Type B pancreatic cell (in vitro differentiated cells): ENCODE measurements at regions not wholly inside any gene's neighbourhood (a gene's known extent, or its start where the extent isn't known, plus 50 kb on each side); places are given as distances from the start of the nearest gene placed in this dataset.

Experiments used
- DNase-seq: peaks from one replicate; pipeline ENCODE4 v3.0.0; 2021; ENCODE audit warnings: mixed read lengths; ENCODE audit not compliant: unreplicated experiment; ENCODE audit errors: extremely low spot score
- H3K27ac Mint-ChIP-seq: 2 replicates; pipeline ENCODE4 v1.8.0; 2021; ENCODE audit warnings: mild to moderate bottlenecking, mixed read lengths
- H3K27me3 Mint-ChIP-seq: 2 replicates; pipeline ENCODE4 v1.8.0; 2021; ENCODE audit warnings: mixed read lengths
- H3K36me3 Mint-ChIP-seq: 2 replicates; pipeline ENCODE4 v1.8.0; 2021; ENCODE audit warnings: mixed read lengths
- H3K4me1 Mint-ChIP-seq: one replicate; pipeline ENCODE4 v1.8.0; 2021; ENCODE audit warnings: mixed read lengths; ENCODE audit not compliant: unreplicated experiment
- H3K4me3 Mint-ChIP-seq: 2 replicates; pipeline ENCODE4 v1.8.0; 2021; ENCODE audit warnings: mild to moderate bottlenecking, mixed read lengths
- H3K9me3 Mint-ChIP-seq: 2 replicates; pipeline ENCODE4 v1.8.0; 2021; ENCODE audit warnings: mixed read lengths
- TF ChIP-seq, protein P1 (sequence below): fragments of 200-600 bp; sonication (generic); conservative IDR thresholded peaks from 2 replicates; pipeline ENCODE4 v1.5.0; 2021; ENCODE audit warnings: antibody characterized with exemption, mild to moderate bottlenecking

GRCh38 chr14:85390236-85390635 lies 139.7 kb upstream of the FLRT2 start:
- no peak overlapping the region for H3K4me3 Mint-ChIP-seq
- DNase-seq, result no peak
- no peak overlapping the region for H3K27ac Mint-ChIP-seq
- TF ChIP-seq, protein P1, sequence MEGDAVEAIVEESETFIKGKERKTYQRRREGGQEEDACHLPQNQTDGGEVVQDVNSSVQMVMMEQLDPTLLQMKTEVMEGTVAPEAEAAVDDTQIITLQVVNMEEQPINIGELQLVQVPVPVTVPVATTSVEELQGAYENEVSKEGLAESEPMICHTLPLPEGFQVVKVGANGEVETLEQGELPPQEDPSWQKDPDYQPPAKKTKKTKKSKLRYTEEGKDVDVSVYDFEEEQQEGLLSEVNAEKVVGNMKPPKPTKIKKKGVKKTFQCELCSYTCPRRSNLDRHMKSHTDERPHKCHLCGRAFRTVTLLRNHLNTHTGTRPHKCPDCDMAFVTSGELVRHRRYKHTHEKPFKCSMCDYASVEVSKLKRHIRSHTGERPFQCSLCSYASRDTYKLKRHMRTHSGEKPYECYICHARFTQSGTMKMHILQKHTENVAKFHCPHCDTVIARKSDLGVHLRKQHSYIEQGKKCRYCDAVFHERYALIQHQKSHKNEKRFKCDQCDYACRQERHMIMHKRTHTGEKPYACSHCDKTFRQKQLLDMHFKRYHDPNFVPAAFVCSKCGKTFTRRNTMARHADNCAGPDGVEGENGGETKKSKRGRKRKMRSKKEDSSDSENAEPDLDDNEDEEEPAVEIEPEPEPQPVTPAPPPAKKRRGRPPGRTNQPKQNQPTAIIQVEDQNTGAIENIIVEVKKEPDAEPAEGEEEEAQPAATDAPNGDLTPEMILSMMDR, result no peak
- no peaks in the 10 kb centered on the region for H3K36me3 Mint-ChIP-seq
- no peaks in the 10 kb centered on the region for H3K27me3 Mint-ChIP-seq
- H3K9me3 Mint-ChIP-seq, result no peaks in the 10 kb centered on the region
- peaks cover 4% of the 10 kb centered on the region for H3K4me1 Mint-ChIP-seq

DNA sequence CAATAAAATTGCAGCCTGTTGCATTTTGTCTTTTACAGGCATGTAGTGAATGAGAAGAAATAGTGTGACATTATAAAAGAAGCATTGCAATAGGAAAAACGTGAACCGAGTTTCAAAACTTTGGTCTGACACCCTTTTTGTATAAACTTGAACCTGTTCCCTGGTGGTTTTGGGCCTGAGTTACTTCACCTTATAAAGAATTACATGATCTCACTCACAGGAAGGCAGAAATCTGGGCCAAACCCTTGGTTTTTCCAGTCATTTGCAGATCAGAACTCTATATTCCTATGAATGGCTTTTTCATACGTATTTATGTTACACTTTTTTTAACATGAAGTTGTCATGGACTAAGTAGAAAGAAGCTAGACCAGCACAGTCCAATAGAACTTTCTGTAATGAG lies 138.5 kb upstream of the FLRT2 start:
- TF ChIP-seq, protein P1, result no peak
- peaks cover 9% of the 10 kb centered on the region for H3K4me1 Mint-ChIP-seq

GRCh38 chr14:85391892-85392291 lies 138.1 kb upstream of the FLRT2 start:
- H3K27me3 Mint-ChIP-seq, result no peaks in the 10 kb centered on the region
- peaks cover 9% of the 10 kb centered on the region for H3K4me1 Mint-ChIP-seq
- no peaks in the 10 kb centered on the region for H3K9me3 Mint-ChIP-seq
- H3K4me3 Mint-ChIP-seq, result no peak overlapping the region
- TF ChIP-seq, protein P1, result no peak
- no peak for DNase-seq
- H3K36me3 Mint-ChIP-seq, result no peaks in the 10 kb centered on the region
- no peak overlapping the region for H3K27ac Mint-ChIP-seq

More for the DNA sequence above, 138.5 kb upstream of the FLRT2 start:
- Mint-ChIP-seq H3K9me3 (no peaks in the 10 kb centered on the region), H3K36me3 (no peaks in the 10 kb centered on the region), H3K27ac (no peak overlapping the region), H3K4me3 (no peak overlapping the region), H3K27me3 (no peaks in the 10 kb centered on the region)
- DNase-seq, result no peak

DNA sequence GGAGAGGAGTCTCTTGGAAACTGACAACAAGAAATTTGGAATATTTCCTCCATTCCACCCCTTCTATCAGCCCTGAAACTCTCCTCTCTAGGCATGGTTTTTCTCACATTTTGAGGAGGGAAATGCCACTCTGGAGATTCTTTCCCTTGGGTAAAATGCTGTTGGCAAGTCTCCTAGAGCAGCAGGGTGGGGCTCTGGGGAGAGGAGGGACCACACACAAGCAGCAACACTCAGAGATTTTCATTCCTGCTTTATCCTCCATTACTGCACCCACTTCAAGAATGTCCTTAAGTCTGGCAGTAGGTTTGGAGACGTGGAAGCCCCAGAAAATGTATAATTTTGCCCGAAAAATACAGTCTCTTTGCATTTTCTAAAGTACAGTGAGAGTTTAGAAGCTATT lies 130.8 kb upstream of the FLRT2 start:
- H3K27me3 Mint-ChIP-seq, result peaks cover 3% of the 10 kb centered on the region
- no peak for DNase-seq

DNA sequence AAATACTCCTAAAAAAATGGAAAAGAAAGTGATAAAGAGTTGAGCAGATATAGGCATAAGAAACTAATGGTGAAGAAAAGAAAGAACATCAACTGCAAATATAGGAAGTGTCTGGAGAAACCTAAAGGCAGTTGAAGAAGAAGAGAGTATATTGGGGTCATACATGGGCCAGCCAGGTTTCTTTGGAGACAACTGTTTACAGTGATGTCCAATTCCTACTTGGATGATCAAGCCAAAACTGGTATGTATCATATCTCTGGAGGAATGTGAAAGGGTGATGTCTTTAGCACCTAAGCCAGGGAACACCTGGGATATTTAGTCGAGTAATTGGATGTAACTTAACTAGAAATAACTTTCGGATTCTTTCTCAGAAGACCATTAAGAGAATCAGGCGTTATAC lies 129.3 kb upstream of the FLRT2 start:
- DNase-seq, result no peak
- TF ChIP-seq, protein P1, result no peak
- H3K4me3 Mint-ChIP-seq, result no peak overlapping the region
- no peak overlapping the region for H3K27ac Mint-ChIP-seq
- H3K4me1 Mint-ChIP-seq, result peaks cover 22% of the 10 kb centered on the region
- H3K9me3 Mint-ChIP-seq, result peaks cover 5% of the 10 kb centered on the region
- H3K36me3 Mint-ChIP-seq, result no peaks in the 10 kb centered on the region
- peaks cover 7% of the 10 kb centered on the region for H3K27me3 Mint-ChIP-seq

More for the DNA sequence above, 130.8 kb upstream of the FLRT2 start:
- Mint-ChIP-seq H3K9me3 (peaks cover 5% of the 10 kb centered on the region), H3K27ac (no peak overlapping the region), H3K36me3 (no peaks in the 10 kb centered on the region), H3K4me1 (peaks cover 22% of the 10 kb centered on the region), H3K4me3 (no peak overlapping the region)
- TF ChIP-seq, protein P1, result no peak

DNA sequence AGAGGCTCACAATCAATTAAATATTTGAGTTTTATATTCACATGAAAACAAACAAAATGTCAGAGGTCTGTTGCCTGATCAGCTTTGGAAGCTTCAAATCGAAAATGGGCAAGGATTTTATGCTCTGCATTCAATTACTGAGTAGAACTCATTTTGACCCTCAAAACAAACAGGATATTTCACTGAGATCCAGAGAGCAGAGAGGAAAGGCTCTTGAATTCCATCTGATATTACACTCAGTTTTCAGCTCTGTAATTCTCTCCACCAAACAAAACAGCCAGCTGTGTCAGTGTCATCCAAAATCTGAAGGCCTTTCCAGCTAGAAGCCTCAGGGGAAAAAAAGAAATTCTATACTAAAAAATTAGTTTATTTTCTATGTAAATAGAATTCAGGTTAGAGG lies 128.6 kb upstream of the FLRT2 start:
- Mint-ChIP-seq H3K27ac (peak overlapping the region; percentile 1), H3K4me1 (peaks cover 18% of the 10 kb centered on the region), H3K9me3 (peaks cover 5% of the 10 kb centered on the region), H3K36me3 (no peaks in the 10 kb centered on the region), H3K4me3 (no peak overlapping the region), H3K27me3 (peaks cover 7% of the 10 kb centered on the region)
- TF ChIP-seq, protein P1, result no peak
- DNase-seq, result no peak
